D721Med (cell line): ENCODE measurements at regions not wholly inside any gene's neighbourhood (a gene's known extent, or its start where the extent isn't known, plus 50 kb on each side); places are given as distances from the start of the nearest gene placed in this dataset.

Source experiments
- DNase-seq: peaks from one replicate; pipeline ENCODE4 v3.0.0; 2011; ENCODE audit warnings: low spot score; ENCODE audit not compliant: insufficient read length
- FAIRE-seq: peaks from 2 replicates; lab custom pipeline; 2011; peaks lifted over from hg19 to GRCh38; lab: Jason Lieb, UNC
- TF ChIP-seq, protein P1 (sequence below): IDR thresholded peaks from 2 replicates; pipeline ENCODE4 v1.5.1; 2012; ENCODE audit warnings: mild to moderate bottlenecking, control low read depth; ENCODE audit not compliant: insufficient read depth; ENCODE audit errors: missing control alignments

DNA sequence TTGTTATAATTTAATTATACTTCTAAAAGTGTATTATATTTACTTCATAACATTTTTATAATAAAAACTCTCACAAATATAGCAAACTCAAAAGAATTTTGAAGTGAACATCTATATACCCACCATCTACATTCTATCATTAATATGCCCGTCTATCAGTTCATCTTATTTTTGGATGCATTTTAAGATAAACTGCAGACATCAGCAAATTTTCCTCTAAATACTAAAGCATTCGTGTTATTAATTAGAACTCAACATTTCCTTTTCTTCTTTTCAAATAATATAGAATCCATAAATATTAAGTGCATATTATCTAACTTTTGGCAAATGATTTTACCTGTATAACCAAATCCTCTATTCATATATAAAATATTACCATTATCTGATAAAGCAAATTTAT is 242.9 kb upstream of the BCHE start:
- no peak for DNase-seq
- FAIRE-seq: no peak
- TF ChIP-seq, protein P1, sequence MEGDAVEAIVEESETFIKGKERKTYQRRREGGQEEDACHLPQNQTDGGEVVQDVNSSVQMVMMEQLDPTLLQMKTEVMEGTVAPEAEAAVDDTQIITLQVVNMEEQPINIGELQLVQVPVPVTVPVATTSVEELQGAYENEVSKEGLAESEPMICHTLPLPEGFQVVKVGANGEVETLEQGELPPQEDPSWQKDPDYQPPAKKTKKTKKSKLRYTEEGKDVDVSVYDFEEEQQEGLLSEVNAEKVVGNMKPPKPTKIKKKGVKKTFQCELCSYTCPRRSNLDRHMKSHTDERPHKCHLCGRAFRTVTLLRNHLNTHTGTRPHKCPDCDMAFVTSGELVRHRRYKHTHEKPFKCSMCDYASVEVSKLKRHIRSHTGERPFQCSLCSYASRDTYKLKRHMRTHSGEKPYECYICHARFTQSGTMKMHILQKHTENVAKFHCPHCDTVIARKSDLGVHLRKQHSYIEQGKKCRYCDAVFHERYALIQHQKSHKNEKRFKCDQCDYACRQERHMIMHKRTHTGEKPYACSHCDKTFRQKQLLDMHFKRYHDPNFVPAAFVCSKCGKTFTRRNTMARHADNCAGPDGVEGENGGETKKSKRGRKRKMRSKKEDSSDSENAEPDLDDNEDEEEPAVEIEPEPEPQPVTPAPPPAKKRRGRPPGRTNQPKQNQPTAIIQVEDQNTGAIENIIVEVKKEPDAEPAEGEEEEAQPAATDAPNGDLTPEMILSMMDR: no peak

DNA sequence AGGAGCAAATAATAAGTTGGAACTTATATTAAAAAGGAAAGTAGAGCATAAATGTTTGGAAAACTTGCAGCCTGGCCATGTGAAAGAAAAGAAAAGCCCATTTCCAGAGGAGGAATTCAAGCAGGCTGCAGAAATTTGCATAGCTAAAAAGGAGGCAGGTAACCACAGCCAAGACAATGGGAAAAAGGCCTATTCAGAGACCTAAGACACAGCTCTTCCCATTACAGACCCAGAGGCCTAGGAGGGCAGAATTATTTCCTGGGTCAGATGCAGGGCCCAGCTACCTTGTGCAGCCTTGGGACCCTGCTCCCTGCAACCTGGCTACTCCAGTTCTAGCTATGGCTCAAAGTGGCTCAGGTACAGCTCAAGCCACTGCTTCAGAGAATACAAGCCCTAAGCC is 234.6 kb upstream of the BCHE start:
- FAIRE-seq: no peak
- TF ChIP-seq, protein P1: no peak
- no peak for DNase-seq

DNA sequence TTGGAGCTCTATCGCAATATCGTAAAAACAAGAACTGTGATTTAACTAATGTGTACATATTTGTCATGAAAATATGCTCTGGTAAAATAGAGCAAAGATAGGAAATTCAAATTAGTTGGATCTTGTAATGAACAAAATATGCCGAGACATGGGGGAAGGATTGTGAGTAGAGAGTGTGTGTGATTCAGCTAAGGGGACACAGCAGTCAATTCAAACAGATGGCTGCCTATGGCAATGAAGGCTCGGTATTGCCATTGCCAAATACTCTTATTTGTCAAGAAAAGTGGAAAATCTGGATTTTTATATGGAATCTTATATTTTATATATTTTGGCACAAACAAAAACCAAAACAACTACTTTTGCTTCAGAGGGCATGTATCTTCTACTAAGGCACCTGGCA is 227.3 kb upstream of the BCHE start:
- FAIRE-seq: no peak
- DNase-seq: no peak
- TF ChIP-seq, protein P1: no peak

DNA sequence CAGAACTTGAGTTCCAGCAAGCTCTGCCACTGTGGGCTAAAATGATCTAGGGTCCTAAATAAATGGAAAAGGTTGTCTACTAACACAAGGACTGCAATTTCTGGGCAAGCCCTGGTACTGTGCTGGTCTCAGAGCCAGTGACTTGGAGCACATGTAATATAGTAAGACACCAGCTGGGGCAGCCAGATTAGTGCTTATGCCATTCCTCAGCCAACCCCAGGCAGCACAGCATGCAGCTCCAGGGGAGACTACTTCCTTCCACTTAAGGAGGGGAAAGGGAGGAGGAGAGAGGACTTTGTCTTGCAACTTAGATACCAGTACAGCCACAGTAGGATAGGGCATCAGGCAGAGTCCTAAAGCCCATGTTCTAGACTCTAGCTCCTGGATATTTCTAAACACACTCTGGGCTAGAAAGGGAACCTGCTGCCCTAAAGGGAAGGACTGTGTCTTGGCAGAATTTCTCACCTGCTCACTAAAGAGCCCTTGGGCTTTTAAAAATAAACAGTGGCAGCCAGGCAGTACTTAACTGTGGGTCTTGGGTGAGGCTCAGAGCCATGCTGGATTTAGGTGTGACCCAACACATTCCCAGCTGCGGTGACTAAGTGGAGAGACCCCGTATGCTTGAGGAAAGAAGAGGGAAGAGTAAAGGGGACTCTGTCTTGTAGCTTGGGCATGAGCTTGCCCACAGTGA is 223.7 kb upstream of the BCHE start:
- FAIRE-seq (no peak), DNase-seq (no peak)
- TF ChIP-seq, protein P1: no peak

DNA sequence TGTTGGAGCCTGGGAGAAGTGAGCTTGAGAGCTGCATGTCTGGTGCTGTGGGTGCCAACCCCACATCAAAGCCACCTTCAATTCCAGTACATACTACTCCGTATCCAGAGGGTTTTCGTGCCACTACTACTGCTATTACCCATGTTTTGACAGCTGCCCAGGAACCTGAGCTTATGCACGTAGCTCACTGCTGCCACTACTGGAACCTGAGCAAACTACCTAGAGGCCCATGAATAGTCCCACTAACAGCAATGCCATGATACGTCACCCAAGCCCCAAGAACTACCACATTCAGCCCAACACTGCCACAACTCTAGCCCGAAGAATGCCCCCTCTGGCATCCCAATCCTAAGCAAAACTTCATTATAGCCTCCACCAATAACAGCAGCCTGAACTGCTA is 215.2 kb upstream of the BCHE start:
- TF ChIP-seq, protein P1: no peak
- no peak for DNase-seq
- no peak for FAIRE-seq

DNA sequence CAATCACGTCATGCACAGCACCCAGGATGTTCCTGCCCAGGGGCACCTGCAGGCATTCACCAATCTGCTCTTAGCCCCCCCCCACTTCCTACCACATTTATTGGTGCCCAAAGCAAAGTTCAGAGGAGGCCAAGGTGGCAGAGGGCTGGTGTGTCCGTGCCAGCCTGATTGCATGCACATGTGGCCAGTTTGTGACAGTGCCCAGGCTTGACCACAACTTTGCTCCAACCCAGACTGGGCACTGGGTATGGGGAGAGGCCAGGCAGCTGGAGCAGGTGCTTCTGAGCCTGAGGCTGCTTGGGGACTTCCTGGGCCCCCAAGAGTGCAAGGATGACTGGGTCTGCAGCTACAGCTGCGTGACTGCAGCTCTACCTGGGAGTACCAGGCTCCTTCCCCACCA is 192.3 kb upstream of the BCHE start:
- TF ChIP-seq, protein P1: no peak
- DNase-seq (no peak), FAIRE-seq (no peak)

DNA sequence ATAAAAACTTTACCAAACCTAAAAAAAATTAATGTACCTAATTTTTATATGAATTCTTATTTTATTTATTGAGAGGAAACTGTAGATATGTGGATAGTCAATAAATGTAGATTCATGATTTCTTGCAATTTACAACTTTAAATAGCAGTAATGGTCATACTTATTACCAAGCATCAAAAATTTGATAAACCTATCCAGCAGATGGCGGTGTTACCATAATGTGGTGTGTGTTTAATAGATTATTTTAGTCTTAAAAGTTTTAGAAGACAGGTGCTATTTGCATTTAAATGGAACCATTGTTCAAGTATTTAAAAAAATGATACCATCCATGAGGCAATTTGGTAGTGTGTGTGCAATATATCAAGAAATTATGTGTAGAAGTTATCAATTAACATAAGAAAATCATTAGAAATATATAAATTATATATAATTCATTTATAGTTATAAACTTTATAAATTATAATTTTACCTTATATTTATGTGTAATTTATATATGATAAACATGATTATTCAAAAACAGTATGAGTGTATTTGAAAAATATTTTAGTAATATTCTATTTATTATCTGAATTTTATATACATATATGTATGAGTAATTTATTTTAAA is 176.0 kb upstream of the BCHE start:
- peak; percentile 84 for FAIRE-seq

More for the DNA sequence above, 176.0 kb upstream of the BCHE start:
- no peak for DNase-seq
- TF ChIP-seq, protein P1: peak; percentile 60
